ENCODE measurements at regions not wholly inside any gene's neighbourhood (a gene's known extent, or its start where the extent isn't known, plus 50 kb on each side); places are given as distances from the start of the nearest gene placed in this dataset.

DNA sequence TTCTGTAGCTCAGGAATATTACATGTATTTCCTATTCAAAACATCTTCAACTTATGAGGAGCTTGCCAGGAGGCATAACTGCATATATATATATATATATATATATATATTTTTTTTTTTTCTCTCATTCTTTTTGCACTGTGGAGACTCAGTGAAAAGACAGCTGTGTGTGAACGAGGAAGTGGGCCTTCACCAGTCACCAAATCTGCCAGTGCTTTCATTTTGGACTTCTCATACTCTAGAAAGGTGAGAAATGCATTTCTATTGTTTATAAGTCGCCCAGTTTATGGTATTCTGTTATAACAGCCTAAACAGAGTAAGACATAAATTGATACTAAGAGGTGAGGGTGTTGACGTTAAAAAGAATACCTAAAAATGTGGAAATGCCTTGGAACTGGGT, 710.6 kb downstream of the TRAM1L1 start:
- H3K27ac ChIP-seq: no peak overlapping the region
- TF ChIP-seq Cebpa-rat (IDR thresholded peaks at IDR 0.05): no peak
- no peaks in the 10 kb centered on the region for H3K4me1 ChIP-seq
- no peaks in the 10 kb centered on the region for H4K20me1 ChIP-seq
- H3K4me3 ChIP-seq: no peak overlapping the region
- H3K27me3 ChIP-seq: no peaks in the 10 kb centered on the region
- H3K4me2 ChIP-seq: no peak overlapping the region
- no peaks in the 10 kb centered on the region for H3K36me3 ChIP-seq
- H3K9me3 ChIP-seq: no peaks in the 10 kb centered on the region
- no peak overlapping the region for H3K9ac ChIP-seq

DNA sequence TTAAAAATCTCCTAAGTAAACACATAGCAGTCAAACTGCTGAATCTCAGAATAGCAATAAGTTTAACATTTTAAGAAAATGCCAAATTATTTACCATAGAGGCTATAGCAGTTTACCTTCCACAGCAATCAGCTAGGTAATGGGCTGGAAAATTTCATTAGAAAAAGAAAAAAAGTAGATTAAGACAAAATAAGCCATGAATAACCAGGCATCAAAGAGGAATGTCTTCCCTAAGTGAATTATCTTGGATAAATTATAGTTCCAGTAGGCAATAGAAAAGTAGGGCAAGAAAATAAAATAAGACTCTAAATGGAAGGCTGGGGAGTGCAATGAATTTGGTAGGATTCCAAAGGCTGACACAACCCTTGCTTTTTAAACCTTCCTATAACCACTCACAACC, 722.8 kb downstream of the TRAM1L1 start:
- H3K4me2 ChIP-seq: no peak overlapping the region
- H3K27ac ChIP-seq: no peak overlapping the region
- H3K9me3 ChIP-seq: peaks cover 11% of the 10 kb centered on the region

DNA sequence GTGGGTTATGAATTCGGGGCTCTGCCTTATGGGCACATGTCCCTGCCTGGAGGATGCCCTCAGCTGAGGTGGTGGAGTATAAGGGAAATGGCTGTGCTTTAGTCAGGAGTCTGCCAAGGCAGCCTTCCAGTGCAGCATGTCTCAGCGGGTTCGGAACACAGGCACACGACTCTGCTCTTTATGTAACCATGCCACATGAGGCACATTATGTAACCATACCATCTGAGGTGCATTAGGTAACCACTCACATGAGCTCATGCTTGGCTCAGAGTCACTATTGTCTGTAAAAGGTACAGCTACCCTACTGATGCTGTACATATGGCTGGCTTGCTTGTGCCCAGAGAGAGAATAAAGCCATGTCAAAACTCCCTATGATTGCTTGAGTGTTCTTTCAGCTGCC, 723.6 kb downstream of the TRAM1L1 start:
- H3K27me3 ChIP-seq: no peaks in the 10 kb centered on the region
- no peak overlapping the region for H3K27ac ChIP-seq
- TF ChIP-seq Cebpa-rat (IDR thresholded peaks at IDR 0.05): no peak
- H3K36me3 ChIP-seq: no peaks in the 10 kb centered on the region
- no peak overlapping the region for H3K4me2 ChIP-seq
- no peaks in the 10 kb centered on the region for H4K20me1 ChIP-seq
- peaks cover 11% of the 10 kb centered on the region for H3K9me3 ChIP-seq
- no peak overlapping the region for H3K9ac ChIP-seq
- no peaks in the 10 kb centered on the region for H3K4me1 ChIP-seq
- no peak overlapping the region for H3K4me3 ChIP-seq

More for the DNA sequence above, 722.8 kb downstream of the TRAM1L1 start:
- H3K4me3 ChIP-seq: no peak overlapping the region
- no peaks in the 10 kb centered on the region for H4K20me1 ChIP-seq
- no peak overlapping the region for H3K9ac ChIP-seq
- no peaks in the 10 kb centered on the region for H3K27me3 ChIP-seq
- no peak for TF ChIP-seq Cebpa-rat (IDR thresholded peaks at IDR 0.05)
- no peaks in the 10 kb centered on the region for H3K36me3 ChIP-seq
- no peaks in the 10 kb centered on the region for H3K4me1 ChIP-seq

DNA sequence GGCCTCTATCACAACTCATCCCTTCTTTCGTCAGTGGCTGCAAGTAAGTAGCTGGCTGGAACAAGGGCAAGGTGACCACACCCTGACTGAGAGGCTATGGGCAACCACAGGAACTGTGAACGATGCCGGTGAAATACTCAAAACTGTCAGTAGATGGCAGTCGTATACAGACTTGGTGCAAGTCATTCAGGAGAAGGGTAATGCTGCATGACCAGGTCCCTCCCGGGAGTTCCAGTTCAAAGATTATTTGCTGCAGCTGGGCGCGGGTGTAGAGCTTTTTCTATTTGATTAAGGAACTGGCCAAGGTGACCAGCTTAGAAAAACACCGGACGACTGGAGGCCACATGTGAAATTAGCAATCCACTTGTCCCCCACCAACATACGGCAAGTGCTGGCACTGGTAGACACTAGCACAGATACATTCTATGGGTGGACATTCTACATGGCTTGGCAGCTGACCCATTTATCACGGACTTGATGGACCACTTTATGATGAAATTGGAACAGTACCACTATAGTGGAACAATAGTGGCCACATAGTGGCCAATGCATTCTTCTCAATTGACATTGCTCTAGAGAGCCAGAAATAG, 726.6 kb downstream of the TRAM1L1 start:
- H3K4me1 ChIP-seq: no peaks in the 10 kb centered on the region
- no peaks in the 10 kb centered on the region for H4K20me1 ChIP-seq
- no peak for TF ChIP-seq Cebpa-rat (IDR thresholded peaks at IDR 0.05)
- no peak overlapping the region for H3K4me3 ChIP-seq
- no peaks in the 10 kb centered on the region for H3K36me3 ChIP-seq
- H3K9ac ChIP-seq: no peak overlapping the region
- no peak overlapping the region for H3K4me2 ChIP-seq
- peaks cover 11% of the 10 kb centered on the region for H3K9me3 ChIP-seq
- H3K27ac ChIP-seq: no peak overlapping the region
- no peaks in the 10 kb centered on the region for H3K27me3 ChIP-seq

DNA sequence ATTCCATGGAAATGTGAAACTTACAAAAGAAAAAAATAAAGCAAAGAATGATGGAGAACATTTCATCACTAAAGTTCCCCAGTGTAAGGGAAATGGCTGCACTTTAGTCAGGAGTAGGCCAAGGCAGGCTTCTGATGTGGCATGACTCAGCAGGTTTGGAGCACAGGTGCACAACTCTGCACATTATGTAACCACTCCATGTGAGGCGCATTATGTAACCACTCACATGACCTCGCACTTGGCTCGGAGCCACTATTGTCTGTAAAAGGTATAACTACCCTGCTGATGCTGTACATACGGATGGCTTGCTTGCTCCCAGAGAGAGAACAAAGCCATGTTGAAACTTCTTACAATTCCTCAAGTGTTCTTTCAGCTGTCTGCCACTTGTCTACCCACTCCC, 727.6 kb downstream of the TRAM1L1 start:
- Histone ChIP-seq H3K27me3 (no peaks in the 10 kb centered on the region), H3K4me1 (no peaks in the 10 kb centered on the region), H3K36me3 (no peaks in the 10 kb centered on the region), H3K9ac (no peak overlapping the region), H3K4me3 (no peak overlapping the region), H4K20me1 (no peaks in the 10 kb centered on the region), H3K4me2 (no peak overlapping the region), H3K27ac (no peak overlapping the region), H3K9me3 (peaks cover 11% of the 10 kb centered on the region)
- TF ChIP-seq Cebpa-rat (IDR thresholded peaks at IDR 0.05): no peak

DNA sequence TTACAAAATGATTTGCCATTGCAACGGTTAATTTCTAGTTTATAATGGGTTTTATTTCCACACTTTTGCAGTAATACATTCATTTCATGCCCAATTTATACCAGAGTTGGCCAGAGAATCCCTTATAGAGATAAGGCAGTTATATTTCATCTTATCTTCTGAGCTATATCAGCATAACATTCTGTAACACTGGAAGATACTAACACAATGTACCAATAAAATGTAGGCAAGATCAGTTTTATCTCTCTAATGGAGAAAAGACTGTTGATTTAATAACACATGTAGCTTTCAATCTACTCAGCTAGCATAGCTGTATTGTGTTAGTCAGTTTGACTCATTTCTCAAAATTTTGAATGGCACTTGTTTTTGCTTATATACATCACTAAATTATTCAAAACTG, 738.6 kb downstream of the TRAM1L1 start:
- H3K27ac ChIP-seq: no peak overlapping the region
- H3K36me3 ChIP-seq: no peaks in the 10 kb centered on the region
- no peaks in the 10 kb centered on the region for H3K4me1 ChIP-seq
- no peaks in the 10 kb centered on the region for H3K27me3 ChIP-seq
- H3K4me3 ChIP-seq: no peak overlapping the region
- H4K20me1 ChIP-seq: no peaks in the 10 kb centered on the region
- no peak overlapping the region for H3K4me2 ChIP-seq
- no peak overlapping the region for H3K9ac ChIP-seq
- H3K9me3 ChIP-seq: no peaks in the 10 kb centered on the region
- no peak for TF ChIP-seq Cebpa-rat (IDR thresholded peaks at IDR 0.05)

DNA sequence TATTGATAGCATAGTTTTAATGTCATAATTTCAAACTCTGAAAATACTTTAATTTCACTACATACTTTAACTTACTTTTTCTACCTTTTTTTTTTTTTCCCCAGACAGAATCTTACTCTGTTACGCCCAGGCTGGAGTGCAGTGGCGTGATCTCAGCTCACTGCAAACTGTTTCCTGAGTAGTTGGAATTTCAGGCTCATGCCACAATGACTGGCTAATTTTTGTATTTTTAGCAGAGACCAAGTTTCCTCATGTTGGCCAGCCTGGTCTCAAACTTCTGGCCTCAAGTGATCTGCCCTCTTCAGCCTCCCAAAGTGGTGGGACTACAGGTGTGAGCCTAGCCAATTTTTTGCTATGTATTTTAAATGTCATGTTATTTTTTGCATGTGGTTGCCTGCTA, 741.6 kb downstream of the TRAM1L1 start:
- no peaks in the 10 kb centered on the region for H4K20me1 ChIP-seq
- H3K36me3 ChIP-seq: no peaks in the 10 kb centered on the region
- TF ChIP-seq Cebpa-rat (IDR thresholded peaks at IDR 0.05): no peak
- no peaks in the 10 kb centered on the region for H3K4me1 ChIP-seq
- no peak overlapping the region for H3K27ac ChIP-seq
- no peak overlapping the region for H3K4me3 ChIP-seq
- H3K9ac ChIP-seq: no peak overlapping the region
- H3K4me2 ChIP-seq: no peak overlapping the region
- H3K27me3 ChIP-seq: no peaks in the 10 kb centered on the region
- no peaks in the 10 kb centered on the region for H3K9me3 ChIP-seq

DNA sequence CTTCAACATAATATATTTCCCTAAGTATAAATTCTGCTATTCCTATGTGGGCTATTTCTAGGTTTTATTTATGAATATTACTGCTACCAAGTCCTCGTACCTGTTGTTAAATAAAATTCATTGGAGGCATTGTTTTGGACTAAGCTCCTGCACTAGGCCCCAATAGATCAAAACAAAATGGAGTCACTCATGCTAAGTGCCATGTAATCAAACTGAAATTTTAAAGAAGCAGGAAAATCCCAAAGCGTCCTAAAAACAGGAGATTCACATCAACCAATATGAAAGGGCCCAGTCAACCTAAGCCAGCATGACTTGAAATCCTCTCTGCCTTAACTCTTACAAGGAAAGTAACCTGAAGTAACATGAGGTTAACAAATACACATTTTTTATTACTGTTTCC, 743.2 kb downstream of the TRAM1L1 start:
- no peaks in the 10 kb centered on the region for H3K27me3 ChIP-seq
- H3K4me3 ChIP-seq: no peak overlapping the region
- no peaks in the 10 kb centered on the region for H3K36me3 ChIP-seq
- H3K4me2 ChIP-seq: no peak overlapping the region
- H3K4me1 ChIP-seq: no peaks in the 10 kb centered on the region
- no peaks in the 10 kb centered on the region for H4K20me1 ChIP-seq
- TF ChIP-seq Cebpa-rat (IDR thresholded peaks at IDR 0.05): no peak
- H3K9me3 ChIP-seq: no peaks in the 10 kb centered on the region
- no peak overlapping the region for H3K9ac ChIP-seq
- H3K27ac ChIP-seq: no peak overlapping the region

DNA sequence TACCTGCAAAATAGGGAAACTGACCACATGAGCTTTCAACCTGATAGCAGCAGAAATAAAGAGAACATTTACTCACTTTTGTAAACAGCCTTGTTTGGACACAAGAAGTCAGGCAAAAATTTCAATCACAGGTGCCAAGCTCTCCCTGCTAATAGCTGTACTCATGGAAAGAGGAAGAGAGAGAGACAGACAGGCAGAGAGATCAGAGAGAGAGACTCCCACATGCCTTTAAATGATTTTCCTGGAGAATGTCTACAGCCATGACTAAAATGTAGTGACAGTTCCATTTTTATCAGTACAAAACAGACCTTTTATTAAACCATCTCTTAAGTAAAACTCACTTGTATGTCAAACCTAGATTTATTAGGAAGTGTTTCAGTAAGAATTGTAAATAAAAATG, 752.9 kb downstream of the TRAM1L1 start:
- H3K27me3 ChIP-seq: no peaks in the 10 kb centered on the region
- no peaks in the 10 kb centered on the region for H3K36me3 ChIP-seq
- no peak overlapping the region for H3K9ac ChIP-seq
- H4K20me1 ChIP-seq: no peaks in the 10 kb centered on the region
- H3K4me1 ChIP-seq: no peaks in the 10 kb centered on the region
- no peak overlapping the region for H3K27ac ChIP-seq
- H3K4me3 ChIP-seq: no peak overlapping the region
- no peak overlapping the region for H3K4me2 ChIP-seq
- no peak for TF ChIP-seq Cebpa-rat (IDR thresholded peaks at IDR 0.05)
- H3K9me3 ChIP-seq: no peaks in the 10 kb centered on the region

DNA sequence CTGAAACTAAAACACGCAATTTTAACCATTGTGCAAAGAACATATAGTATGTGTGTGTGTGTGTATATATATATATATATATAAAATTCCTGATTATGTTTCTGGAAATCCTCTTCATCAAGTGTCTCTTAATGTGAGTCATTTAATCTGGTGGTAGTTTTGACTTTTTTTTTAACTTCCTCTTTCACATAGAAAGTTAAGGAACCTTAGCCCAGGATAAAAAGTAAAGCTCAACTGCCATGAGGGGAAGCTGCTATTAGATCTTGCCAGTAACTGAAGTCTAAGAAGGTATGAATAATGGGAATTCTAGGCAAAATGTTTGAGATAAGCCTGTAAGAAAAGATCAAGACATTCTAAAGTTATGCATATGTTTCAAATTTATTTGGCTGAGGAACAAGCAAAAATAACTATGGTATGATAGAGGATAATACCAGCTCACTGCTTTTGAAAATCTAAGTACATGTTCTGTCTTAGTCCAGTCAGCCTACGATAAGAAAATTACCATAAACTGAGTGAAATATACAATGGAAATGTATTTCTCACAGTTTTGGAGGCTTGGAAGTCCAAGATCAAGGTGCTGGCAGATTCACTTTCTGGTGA, 757.0 kb downstream of the TRAM1L1 start:
- Histone ChIP-seq H3K4me1 (no peaks in the 10 kb centered on the region), H3K4me2 (no peak overlapping the region), H3K9me3 (no peaks in the 10 kb centered on the region), H3K27me3 (no peaks in the 10 kb centered on the region), H4K20me1 (no peaks in the 10 kb centered on the region), H3K36me3 (no peaks in the 10 kb centered on the region), H3K4me3 (no peak overlapping the region), H3K27ac (no peak overlapping the region), H3K9ac (no peak overlapping the region)
- no peak for TF ChIP-seq Cebpa-rat (IDR thresholded peaks at IDR 0.05)

DNA sequence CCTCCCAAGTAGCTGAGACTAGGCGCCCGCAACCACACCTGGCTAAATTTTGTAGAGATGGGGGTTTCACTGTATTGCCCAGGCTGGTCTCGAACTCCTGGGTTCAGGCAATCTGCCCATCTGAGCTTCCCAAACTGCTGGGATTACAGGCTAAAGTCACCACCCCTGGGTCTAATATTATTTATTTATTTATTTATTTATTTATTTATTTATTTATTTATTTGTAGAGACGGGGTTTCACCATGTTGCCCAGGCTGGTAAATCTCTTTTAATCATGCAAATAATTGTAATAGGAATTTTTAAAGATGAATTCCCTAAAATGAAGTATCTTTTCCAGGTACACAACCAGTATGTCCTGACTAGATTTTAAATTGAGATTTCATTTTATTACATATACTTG, 761.8 kb downstream of the TRAM1L1 start:
- no peak overlapping the region for H3K4me3 ChIP-seq
- TF ChIP-seq Cebpa-rat (IDR thresholded peaks at IDR 0.05): no peak
- no peaks in the 10 kb centered on the region for H4K20me1 ChIP-seq
- no peak overlapping the region for H3K9ac ChIP-seq
- H3K27me3 ChIP-seq: no peaks in the 10 kb centered on the region
- no peaks in the 10 kb centered on the region for H3K9me3 ChIP-seq
- no peaks in the 10 kb centered on the region for H3K36me3 ChIP-seq
- no peak overlapping the region for H3K27ac ChIP-seq
- no peak overlapping the region for H3K4me2 ChIP-seq
- no peaks in the 10 kb centered on the region for H3K4me1 ChIP-seq

All from BLaER1 (cell line).